Right ventricle myocardium superior (tissue), 1 donor: ENCODE measurements at regions not wholly inside any gene's neighbourhood (a gene's known extent, or its start where the extent isn't known, plus 50 kb on each side); places are given as distances from the start of the nearest gene placed in this dataset.
"Not testable (repeated sequence)": the region's sequence is repeated elsewhere in the genome, so short reads cannot be mapped to it uniquely, and the experiment has no call there.

Experiments used
- ATAC-seq: fragments of 200-7000 bp; cut with Tn5 transposase; one replicate; pipeline ENCODE4 v1.9.1; 2020; ENCODE audit warnings: mild to moderate bottlenecking; ENCODE audit not compliant: poor library complexity
- DNase-seq: peaks from one replicate; pipeline ENCODE4 v3.0.0-alpha.2; 2020
- intact Hi-C: fragments of 100-400 bp; cut with DNase I; formaldehyde crosslinking; loops from one replicate; pipeline ENCODE4 v1.11.2; 2022
- donor health status: DM: no; HTN: yes; CAD: no; lungs with severe emphysema.

DNA sequence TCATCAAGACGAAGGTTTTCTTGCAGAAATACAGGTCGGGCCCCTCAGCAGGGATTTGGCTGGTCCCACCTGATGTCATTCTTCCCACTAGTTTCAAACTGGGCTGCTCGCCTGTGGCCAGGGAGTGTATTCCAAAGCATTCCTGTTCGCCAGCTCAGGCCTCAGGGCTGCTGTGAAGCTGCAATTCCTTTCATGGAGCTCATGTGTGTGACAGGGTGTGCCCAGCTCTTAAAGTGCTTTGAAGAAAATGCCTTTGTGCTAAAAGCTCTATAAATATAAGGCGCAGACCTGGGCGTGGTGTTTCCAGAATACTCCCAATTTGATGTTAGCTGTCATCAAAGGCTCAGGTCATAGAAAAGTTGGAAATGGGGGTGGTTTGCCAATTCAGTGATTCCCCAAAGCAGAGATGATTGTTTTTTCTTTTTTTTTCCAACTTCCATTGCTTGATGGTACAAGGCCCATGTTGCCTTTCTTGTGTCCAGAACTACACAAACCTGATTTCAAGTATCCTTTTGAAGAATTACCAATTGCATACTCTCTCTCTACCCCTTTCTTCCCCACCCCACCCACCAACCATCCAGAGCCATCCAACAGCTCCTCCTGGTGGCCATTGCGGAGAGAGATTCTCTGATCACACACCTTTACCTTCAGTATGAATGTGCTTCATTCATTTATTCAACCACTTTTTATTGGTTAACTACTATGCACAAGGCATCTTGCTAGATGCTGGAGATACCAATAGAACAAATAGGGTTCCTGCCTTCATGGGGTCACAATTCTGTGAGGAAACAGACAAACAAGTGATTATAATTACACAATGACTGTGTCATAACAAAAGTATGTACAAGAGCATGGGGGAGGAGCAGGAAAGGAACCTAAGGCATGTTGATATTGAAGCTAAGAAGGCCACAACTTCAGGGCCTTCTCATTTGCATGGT, 297.3 kb upstream of the LYZL1 start:
- DNase-seq: no peak
- intact Hi-C loops: loop anchor here (2.0 to 5.0 kb wide), 2 partner anchors 315 to 324 kb away; partner anchors contain the start of gene BAMBI
- peak; percentile 94 for ATAC-seq

DNA sequence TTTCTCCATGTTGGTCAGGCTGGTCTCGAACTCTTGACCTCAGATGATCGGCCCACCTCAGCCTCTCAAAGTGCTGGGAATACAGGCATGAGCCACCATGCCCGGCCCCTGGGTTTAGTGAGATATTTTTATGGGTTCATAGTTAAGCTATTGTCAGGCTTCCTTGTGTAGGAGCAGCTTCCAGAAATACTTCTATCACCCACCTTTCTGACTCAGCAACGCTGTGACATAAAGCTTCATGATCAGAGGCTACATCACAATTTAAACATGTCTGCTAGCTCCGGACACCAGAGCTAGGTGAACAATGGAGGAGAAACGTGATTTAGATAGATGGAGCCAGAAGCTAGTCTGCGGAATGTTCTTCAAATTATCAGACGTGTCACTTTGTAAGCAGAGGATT, 295.8 kb upstream of the LYZL1 start:
- intact Hi-C loops: loop anchor here (5.0 kb wide), 1 partner anchor 326 kb away; no protein-coding TSS in a partner anchor
- no peak for DNase-seq
- ATAC-seq: no peak

DNA sequence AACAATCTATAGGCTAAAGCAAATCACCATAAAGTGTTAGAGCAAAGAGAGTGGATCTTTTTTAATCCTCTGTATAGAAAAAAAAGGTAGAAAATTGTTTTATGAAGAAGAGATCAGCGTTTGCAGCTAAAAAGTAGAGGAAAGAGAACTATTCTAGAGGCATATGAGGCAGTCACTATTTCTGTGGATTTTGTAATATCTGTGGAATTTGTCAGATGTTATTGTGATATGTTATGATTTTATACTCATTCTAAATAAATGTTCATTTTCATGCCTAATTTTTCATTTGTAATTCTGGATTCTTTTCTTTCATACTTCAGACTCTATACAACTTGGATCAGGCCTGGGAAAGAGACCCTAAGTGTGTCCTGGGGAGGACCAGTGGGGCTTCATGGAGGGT, 295.0 kb upstream of the LYZL1 start:
- intact Hi-C loops: loop anchor here (5.0 kb wide), 1 partner anchor 327 kb away; no protein-coding TSS in a partner anchor
- DNase-seq (no peak), ATAC-seq (no peak)

DNA sequence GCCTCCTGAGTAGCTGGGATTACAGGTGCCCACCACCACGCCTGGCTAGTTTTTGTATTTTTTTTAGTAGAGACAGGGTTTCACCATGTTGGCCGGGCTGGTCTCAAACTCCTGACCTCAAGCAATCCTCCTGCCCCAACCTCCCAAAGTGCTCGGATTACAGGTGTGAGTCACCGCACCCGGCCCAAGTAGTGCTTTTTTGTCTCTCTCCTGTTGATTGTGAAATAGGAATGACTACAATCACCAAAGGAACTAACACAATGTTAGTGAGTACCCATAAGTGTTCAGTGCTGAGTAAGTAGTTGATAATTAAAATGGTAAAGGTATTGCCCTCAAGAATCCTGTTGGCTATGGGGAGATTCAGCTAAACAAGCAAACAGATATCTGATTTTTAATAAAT, 294.1 kb upstream of the LYZL1 start:
- intact Hi-C loops: loop anchor here (5.0 kb wide), 1 partner anchor 328 kb away; no protein-coding TSS in a partner anchor
- not testable (repeated sequence) for ATAC-seq, DNase-seq

DNA sequence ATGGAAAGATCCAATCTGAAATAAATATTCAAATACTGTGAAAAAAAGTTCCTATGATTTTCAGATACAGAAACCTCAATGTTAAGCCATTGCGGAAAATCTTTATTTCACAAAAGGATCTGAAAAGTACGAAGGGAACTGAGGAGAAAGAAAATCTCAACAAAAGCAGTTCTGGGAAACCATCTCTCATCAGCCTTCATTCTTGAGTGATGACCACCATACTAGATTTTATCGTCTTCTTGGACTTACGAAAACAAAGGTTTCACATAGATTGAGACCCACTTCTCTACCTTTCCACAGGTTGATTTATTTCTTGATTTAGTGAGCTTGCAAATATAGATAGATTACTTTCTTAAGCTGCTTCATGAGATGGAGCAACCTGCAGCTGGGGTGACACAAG, 293.4 kb upstream of the LYZL1 start:
- no peak for ATAC-seq
- intact Hi-C loops: no loop called here
- no peak for DNase-seq

DNA sequence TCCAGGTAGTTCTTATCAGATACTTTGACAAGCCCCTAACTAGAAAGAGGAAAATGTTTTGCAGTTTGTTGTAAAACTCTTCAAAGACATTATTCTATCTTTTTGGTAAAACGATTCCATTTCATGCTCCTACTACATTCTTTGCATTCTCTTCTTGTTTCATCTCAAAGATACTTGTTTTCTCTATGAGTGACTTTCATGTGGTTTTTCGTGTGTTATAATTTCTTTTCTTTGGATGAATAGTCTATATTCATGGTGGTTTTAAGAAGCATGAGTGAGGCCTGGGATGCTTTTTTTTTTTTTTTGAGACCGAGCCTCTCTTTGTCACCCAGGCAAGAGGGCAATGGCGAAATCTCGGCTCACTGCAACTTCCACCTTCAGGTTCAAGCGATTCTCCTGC, 292.5 kb upstream of the LYZL1 start:
- intact Hi-C loops: no loop called here
- DNase-seq (no peak), ATAC-seq (no peak)

DNA sequence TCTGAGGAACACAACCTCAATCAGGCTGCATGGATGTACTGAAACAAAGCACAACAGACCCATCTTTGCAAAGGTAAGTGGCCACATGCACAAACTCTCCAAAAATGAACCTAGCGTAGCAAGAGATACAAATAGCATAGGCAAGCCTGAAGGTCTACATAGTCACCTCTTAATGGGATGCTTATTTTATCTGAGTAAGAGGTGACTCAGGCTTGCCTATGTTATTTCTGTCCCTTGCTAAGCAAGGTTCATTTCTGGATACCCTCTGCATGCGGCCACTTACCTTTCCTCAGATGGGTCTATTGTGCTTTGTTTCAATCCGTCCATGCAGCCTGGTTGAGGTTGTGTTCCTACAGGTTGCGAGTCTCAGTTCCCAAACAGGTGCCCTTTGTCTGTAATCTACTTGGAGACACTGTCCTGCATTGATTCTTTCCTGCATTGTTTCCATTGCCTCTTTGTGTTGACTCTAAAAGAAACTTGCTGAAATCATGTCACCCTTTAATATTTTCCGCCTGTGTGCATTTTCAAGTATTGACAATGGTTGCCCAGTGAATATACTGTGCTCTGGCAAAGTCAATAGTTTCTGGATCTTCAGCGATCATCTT, 291.8 kb upstream of the LYZL1 start:
- no peak for DNase-seq
- intact Hi-C loops: no loop called here
- no peak for ATAC-seq

DNA sequence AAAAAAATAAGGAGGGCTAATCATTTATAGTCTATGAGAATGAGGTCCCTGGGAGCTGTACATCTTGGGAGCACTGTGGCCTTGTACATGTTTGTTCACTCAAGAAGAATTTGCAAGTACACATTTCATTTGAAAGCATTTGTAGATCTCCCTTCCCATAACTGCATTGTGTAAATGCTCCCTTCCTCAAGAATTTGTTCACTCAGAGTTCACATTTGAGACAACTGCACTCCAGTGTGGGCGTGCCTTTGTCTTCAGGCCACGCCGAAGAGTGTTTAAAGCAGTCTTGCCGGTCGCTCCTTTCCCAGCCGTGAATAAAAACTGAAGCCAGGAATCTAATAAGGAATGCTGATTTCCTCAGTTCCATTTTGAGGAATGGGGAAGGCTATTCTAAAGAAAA, 291.1 kb upstream of the LYZL1 start:
- DNase-seq: no peak
- ATAC-seq: no peak

DNA sequence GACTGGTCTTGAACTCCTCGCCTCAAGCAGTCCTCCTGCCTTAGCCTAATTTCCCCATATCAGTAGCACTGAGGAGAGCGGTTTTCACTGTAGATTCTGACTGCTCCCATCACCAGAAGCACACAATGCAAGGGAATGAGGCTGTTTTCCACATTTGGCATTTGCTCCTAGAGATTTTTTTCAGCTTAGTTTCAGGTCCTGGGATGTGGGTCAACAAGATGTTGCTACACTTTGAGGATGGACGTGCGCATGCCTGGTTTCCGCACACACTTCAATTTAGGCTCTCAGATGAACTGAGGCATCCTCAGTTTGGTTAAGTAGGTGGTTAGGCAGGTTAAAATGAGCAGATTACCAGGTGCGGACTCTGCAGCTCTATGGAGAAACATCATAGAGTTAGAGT, 287.1 kb upstream of the LYZL1 start:
- ATAC-seq (no peak), DNase-seq (no peak)
- intact Hi-C loops: loop anchor here (10.0 kb wide), 1 partner anchor 303 kb away; no protein-coding TSS in a partner anchor

More for the DNA sequence above, 291.1 kb upstream of the LYZL1 start:
- intact Hi-C loops: no loop called here

DNA sequence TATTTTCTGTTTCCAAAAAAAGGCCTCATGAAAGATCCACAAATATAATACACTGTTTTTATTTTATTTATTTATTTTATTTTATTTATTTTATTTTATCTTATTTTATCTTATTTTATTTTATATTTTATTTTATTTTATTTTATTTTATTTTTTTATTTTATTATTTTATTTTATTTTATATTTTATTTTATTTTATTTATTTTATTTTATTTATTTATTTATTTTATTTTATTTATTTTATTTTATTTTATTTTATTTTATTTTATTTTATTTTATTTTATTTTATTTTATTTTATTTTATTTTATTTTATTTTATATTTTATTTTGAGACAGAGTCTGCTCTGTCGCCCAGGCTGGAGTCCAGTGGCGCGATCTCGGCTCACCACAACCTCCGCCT, 285.9 kb upstream of the LYZL1 start:
- DNase-seq, ATAC-seq: not testable (repeated sequence)
- intact Hi-C loops: loop anchor here (10.0 kb wide), 1 partner anchor 302 kb away; no protein-coding TSS in a partner anchor

DNA sequence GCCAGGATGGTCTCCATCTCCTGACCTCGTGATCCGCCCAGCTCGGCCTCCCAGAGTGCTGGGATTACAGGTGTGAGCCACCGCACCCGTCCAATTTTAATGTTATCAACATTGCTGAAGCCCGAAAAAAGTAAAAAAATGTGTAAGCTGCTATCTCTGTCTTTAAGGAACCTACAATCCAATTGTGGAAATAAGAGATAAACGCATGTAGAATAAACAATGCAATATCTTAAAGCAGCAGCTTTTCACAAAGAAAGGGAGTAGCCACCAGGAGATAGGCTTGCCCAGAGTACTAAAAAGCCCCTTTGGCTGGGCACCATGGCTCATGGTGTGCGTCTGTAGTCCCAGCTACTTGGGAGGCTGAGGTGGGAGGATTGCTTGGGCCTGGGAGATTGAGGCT, 282.9 kb upstream of the LYZL1 start:
- ATAC-seq (no peak), DNase-seq (no peak)
- intact Hi-C loops: loop anchor here (10.0 kb wide), 1 partner anchor 299 kb away; no protein-coding TSS in a partner anchor

DNA sequence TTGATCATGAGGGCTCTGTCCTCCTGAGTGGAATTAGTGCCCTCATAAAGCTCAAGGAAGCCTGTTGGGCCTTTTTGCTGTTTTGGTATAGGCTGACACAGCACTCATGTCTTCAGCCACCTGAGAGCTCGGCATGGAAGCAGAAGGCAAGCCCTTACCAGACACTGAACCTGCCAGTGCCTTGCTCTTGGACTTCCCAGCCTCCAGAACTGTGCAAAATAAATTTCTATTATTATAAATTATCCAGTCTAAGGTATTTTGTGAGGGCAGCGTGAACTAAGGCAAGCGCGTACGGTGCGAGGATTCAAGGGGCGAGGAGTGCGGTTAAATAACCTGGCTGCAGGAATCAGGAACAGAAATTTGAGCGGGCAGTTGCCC, 281.5 kb upstream of the LYZL1 start:
- ATAC-seq (no peak), DNase-seq (no peak)
- intact Hi-C loops: loop anchor here (10.0 kb wide), 1 partner anchor 297 kb away; no protein-coding TSS in a partner anchor

DNA sequence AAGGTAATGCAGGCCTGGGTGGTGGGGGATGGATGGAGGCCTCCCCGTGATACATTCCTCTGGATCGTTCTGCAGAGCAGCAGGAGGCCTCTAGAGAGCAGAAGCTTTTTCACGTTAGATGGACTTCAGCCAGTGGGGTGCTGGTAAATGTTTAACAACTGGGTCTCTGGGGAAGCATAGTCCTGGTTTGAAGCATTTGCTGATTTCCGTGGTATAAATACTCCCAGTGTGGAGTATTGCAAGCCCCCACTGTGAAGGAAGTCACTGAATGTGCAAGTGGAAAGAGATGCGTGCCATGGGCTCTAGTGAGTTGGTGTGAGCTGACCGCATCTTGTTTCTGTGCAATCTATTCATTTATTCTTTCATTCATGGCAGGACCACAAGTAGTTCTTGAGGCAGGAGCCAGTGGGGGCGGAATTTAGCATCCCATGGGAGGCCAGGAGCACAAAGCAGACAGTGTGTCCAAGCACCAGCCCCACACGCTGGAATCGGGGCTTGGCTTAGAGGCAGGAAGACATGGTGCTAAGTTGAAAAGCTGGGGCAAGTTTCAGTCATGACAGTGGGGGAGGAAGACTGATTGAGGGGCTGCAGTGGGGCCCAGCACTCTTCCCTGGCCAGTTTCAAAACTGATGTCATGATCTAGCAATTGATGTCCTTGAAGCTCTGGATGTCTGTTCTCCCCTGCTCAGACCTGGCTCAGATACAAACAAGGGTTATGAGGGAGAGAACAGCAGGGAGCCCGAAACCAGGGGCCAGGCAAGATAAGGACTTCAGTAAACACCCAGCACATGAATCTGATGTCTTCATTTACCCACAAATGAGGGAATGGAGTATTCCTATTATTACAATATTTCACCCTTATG, 280.9 kb upstream of the LYZL1 start:
- intact Hi-C loops: loop anchor here (10.0 kb wide), 1 partner anchor 297 kb away; no protein-coding TSS in a partner anchor
- peak; percentile 51 for ATAC-seq
- DNase-seq: peak; percentile 57

DNA sequence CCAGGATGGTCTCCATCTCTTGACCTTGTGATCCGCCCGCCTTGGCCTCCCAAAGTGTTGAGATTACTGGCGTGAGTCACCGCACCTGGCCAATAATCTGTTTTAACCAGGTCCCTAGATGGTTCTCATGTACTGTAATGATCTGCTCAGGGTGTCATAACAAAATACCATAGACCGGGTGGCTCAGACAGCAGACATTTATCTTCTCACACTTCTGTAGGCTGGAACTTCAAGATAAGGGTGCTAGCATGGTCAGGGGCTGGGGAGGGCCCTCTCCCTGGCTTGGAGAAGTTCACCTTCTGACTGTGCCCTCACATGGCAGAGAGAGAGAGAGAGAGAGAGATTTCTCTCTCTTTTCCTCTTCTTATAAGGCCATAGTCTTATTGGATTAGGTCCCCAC, 279.4 kb upstream of the LYZL1 start:
- DNase-seq (no peak), ATAC-seq (no peak)
- intact Hi-C loops: loop anchor here (10.0 kb wide), 1 partner anchor 295 kb away; no protein-coding TSS in a partner anchor

DNA sequence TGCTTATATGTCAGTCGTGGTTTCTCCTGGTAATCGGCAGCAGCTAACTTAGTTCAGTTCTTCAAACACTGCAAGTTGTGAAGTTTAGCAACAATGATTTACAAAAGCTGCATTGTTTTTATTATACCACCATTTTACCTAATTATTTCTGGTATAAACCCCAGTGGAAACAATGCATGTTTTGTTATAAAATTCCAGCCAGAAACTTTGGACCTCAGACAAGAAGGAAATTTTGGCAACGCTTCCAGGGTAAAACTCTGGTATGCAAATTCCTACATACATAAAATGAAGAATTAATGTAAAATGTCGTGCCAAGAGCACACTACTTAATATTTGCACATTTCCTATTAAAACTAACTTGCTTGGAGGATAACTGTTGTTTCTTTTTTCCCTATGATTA, 277.4 kb upstream of the LYZL1 start:
- no peak for ATAC-seq
- intact Hi-C loops: no loop called here

DNA sequence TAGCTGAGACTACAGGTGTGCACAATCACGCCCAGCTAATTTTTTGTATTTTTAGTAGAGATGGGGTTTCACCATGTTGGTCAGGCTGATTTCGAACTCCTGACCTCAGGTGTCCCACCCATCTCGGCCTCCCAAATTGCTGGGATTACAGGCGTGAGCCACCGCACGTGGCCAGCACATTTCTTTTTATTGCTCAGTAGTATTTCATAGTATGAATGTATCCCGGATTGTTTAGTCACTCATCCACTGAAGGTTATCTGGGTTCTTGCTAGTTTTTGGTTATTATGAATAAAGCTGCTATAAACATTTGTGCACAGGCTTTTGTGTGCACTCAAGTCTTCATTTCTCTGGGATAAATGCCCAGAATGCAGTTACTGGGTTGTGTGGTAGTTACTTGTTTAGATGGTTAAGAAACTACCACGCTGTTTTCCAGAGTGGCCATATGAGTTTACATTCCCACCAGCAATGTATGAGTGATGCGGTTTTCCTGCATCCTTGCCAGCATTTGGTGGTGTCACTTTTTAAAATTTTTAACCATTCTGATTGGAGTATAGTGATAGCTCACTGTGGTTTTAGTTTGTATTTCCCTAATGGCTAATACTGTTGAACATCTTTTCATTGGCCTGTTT, 275.8 kb upstream of the LYZL1 start:
- DNase-seq: no peak
- no peak for ATAC-seq
- intact Hi-C loops: no loop called here

More for the DNA sequence above, 277.4 kb upstream of the LYZL1 start:
- DNase-seq: no peak

DNA sequence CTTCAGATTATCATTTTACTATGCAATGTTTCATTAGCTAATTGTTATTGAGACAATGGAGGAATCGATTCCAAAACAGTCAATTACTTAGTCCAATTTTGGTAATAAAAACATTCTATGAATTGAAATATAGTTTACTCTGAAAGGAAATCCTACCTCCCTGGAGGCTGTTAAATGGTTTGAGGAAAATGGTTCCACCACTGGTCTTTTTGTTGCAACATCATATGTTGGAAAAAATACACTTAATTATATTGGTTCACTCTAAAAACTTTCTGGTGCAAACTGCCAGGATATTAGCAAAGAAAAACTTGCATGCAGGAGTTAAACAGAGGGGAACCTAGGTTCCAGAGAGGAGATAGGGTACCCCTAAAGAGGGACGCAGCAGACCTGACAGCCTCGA, 267.3 kb upstream of the LYZL1 start:
- ATAC-seq: no peak
- intact Hi-C loops: no loop called here
- DNase-seq: no peak

DNA sequence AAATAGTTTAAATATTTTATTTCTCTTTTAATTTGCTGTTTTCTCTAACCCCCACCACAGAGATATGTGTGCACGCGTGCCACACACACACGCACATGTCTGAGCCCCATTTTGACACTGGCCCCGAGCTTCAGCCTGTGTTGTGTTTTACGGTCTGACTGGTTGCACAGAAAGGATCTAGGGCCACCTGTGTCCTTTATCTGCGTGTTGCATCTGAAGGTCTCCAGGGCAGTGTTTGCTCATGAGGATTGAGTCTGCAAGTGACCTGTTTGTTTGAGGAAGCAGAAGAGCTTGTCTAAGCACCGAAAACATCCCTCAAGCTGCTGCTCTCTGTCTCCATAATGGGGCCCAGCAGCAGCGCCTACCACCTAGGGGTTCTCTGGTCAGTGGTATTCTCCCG, 266.4 kb upstream of the LYZL1 start:
- no peak for ATAC-seq
- intact Hi-C loops: no loop called here

More for the DNA sequence above, 266.4 kb upstream of the LYZL1 start:
- no peak for DNase-seq
